HG02571 (cell line): ENCODE measurements at regions not wholly inside any gene's neighbourhood (a gene's known extent, or its start where the extent isn't known, plus 50 kb on each side); places are given as distances from the start of the nearest gene placed in this dataset.

ENCODE experiments used
- ATAC-seq: cut with Tn5 transposase; IDR thresholded peaks from one replicate; pipeline ENCODE4 v1.9.1; 2021; ENCODE audit warnings: mild to moderate bottlenecking, moderate library complexity; ENCODE audit not compliant: unreplicated experiment

- ATAC-seq: no peak
Observed at GRCh38 chr13:107005577-107005976, 437.6 kb upstream of the ARGLU1 start.

GRCh38 chr13:107003911-107004310 lies 436.0 kb upstream of the ARGLU1 start:
- no peak for ATAC-seq

DNA sequence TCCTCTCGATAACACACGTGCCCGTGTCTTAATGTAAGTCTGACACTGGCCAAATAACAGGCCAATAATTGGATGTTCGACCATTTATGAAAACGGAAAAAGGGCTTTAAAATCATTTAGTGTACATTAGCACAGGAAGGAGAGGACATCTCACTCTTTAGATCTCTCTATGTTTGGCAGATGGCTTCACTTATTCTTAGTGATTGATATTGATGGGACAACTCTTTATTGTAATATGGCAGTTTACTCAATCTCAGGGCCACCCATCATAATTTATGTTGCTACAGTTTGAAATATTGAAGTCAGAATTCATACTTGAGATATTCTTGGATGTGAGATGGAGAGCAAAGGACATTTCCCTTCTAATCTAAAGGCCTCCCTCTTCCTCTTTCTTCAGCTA lies 430.7 kb upstream of the ARGLU1 start:
- ATAC-seq: no peak

GRCh38 chr13:106997696-106998095 lies 429.8 kb upstream of the ARGLU1 start:
- no peak for ATAC-seq

GRCh38 chr13:106996867-106997618 lies 429.1 kb upstream of the ARGLU1 start:
- no peak for ATAC-seq

DNA sequence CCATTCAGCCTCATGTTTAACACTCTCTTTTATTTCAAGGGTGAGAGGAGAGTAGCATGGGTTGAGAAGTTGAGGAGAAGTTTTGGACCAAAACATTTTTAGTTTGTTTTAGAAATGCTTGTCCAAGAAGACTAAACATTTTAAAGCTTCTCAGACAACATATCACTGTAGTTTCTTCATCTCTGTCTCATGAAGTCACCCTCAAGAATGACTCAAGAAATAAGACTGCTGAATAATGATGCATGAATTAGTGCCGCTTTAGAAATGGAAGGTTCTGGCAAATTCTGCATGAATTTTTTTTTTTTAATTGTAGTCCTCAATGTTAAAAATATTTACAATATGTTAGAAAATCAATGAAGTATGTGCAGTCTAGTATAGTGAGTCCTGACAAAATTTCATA lies 422.7 kb upstream of the ARGLU1 start:
- no peak for ATAC-seq

- ATAC-seq: no peak
Observed at GRCh38 chr13:106989876-106990275, 421.9 kb upstream of the ARGLU1 start.

- no peak for ATAC-seq
Observed at GRCh38 chr13:106987427-106987785, 419.5 kb upstream of the ARGLU1 start.

DNA sequence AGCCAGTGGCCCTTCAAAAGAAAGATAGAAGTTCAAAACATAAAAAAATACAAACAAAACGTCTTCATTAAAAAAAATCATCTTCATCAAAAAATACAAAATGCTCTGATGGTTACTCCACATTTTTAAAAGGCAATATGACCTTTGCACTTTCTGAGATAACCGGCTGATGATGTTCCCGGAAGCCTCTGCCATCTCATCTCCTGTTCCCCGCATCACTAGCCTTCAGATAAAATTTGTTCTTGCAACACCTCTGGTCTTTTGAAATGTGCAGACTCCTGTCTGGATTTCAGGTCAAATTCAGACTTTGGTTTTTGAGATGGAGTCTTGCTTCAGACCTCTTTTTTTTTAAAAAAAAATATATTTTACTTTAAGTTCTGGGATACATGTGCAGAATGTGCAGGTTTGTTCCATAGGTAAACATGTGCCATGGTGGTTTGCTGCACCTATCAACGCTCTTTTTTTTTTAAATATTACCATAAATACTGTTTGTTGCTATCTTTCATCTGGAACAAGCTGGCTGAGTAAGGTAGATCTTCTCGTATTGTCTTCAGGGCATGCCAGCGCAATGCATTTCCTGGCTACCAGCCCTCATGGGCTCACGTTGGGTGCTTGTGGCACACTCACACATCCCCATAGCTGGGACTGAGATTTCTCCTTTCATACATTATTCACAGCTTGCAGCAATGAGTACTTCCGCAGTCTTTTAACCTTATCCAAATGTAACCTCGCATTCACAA lies 418.9 kb upstream of the ARGLU1 start:
- ATAC-seq: no peak

DNA sequence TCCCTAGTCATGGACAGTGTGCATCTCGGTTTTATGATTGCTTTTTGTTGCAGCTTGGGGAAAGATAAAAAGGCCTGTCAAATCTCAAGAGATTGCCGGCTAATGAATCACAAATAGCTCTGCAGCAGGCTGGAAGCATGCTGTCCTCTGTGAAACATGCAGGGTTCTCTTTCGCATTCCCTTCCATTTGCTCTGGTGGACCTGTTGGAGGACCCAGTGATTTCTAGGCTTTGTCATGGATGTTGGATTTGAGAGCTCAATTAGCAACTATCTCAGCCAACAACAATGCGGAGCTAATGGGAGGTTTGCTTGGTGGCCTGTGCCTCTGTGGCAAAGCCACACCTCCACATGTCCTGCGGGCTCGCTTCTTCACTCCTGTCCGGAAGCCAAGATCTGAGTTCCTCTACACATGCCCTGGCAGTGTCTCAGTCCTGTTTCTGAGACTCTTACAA lies 418.1 kb upstream of the ARGLU1 start:
- ATAC-seq: no peak

- no peak for ATAC-seq
Observed at GRCh38 chr13:106985481-106985880, 417.5 kb upstream of the ARGLU1 start.

DNA sequence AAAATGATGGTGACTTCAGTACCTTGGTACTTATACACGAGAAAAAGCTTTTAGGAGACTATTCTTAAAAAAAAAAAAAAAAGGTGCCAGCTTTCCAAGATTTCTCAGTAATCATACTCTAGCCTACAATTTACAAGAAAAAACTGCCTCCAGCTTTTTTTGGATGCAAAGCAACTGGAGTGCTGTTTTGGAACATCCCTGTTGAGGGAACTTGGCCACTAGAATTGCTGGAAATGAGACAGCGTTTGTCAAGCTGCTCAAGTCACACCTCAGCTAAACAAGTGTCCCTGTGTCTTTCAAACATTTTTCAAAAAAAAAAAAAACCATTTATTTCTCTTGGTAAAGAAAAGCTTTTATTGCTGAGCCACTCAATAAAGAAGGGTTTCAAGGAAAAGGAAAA lies 413.1 kb upstream of the ARGLU1 start:
- ATAC-seq: no peak

DNA sequence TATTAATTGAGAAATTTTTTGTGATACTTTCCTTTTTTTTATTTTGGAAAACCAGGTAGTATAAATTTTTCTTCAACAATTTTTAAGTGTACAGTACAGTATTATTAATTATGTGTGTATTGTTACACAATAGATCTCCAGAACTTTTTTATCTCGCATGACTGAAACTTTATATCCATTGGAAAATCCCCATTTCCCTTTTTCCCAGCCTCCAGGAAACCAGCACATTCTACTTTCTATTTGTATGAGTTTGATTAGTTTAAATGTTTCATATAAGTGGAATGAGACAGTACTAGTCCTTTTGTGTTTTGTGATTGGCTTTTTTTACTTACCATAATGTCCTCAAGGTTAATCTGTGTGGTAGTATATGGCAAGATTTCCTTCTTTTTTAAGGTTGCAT lies 399.5 kb upstream of the ARGLU1 start:
- no peak for ATAC-seq

- ATAC-seq: no peak
Observed at GRCh38 chr13:106963151-106963550, 395.2 kb upstream of the ARGLU1 start.

DNA sequence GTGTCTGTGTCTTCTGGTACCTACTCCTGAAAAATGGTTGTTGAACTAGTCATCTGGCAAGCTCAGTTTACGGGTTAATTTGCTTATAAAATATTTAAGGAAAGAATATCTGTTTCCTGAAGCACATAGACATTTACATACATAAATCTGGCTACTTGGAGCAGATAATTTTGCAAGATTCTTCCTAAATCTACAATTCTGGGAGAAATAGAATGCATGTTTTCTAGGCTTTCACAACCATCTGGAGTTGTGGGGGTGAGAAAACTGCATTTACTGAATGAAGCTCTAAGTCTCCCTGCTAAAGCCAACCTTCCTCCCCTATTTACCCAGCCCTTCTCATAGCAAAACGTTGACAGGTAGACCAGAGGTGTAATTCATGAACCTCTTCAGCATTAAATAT lies 393.7 kb upstream of the ARGLU1 start:
- no peak for ATAC-seq

GRCh38 chr13:106961216-106961615 lies 393.3 kb upstream of the ARGLU1 start:
- ATAC-seq: no peak

- ATAC-seq: no peak
Observed at GRCh38 chr13:106958621-106959048, 390.7 kb upstream of the ARGLU1 start.

DNA sequence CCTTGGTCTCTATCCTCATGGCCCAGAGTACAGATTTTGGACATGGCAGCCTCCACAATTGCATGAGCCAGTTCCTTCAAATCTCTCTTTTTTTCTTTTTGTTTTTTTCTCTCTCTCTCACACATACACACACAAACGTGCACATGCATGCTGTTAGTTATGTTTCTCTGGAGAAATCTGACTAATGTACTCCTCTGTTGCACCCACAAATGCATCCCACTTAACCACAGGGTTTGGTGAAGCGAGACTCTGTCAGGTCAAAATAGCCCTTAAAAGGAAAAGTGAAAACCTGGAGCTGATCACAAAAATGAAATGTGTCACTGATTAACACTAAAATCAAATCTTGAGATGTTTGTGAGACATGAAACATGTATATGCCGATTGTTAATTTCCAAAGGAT lies 374.6 kb upstream of the ARGLU1 start:
- no peak for ATAC-seq

GRCh38 chr13:106941779-106942178 lies 373.8 kb upstream of the ARGLU1 start:
- no peak for ATAC-seq

- ATAC-seq: no peak
Observed at GRCh38 chr13:106927421-106927820, 359.5 kb upstream of the ARGLU1 start.

DNA sequence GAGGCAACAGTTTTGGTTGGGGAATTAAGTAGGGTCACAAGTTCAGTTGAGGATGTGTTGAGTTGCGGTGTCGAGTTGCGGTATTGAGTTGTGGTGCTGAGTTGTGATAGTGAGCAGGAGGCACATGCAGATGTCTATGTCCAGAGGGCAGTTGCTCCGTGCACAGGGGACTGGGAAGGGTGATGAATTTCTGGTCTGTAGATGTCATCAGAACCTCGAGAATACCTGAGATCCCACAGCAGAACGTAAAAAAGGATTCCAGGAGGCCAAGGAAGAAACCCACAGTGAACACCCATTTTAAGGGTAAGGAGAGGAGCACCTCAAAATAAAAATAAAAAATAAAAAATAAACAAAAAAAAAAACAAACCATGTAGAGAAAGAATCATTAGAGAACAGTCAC lies 354.4 kb upstream of the ARGLU1 start:
- ATAC-seq: no peak

- ATAC-seq: no peak
Observed at GRCh38 chr13:106919638-106920037, 351.7 kb upstream of the ARGLU1 start.
